B cell (primary cell): ENCODE measurements at regions not wholly inside any gene's neighbourhood (a gene's known extent, or its start where the extent isn't known, plus 50 kb on each side); places are given as distances from the start of the nearest gene placed in this dataset.

Source experiments
- ATAC-seq: fragments of 200-7000 bp; cut with Tn5 transposase; one replicate; pipeline ENCODE4 v1.10.0; 2021; ENCODE audit warnings: low read depth, mild to moderate bottlenecking, moderate number of reproducible peaks, moderate library complexity
- CTCF ChIA-PET: fragments of 350-600 bp; sonication (Branson Sonifier 250); formaldehyde crosslinking; loops from one replicate; lab custom pipeline; 2021; ENCODE audit warnings: antibody characterized with exemption, inconsistent platforms; lab: Charles Lee
- POLR2A ChIA-PET: fragments of 350-600 bp; sonication (Branson Sonifier 250); formaldehyde crosslinking; loops from one replicate; lab custom pipeline; 2021; ENCODE audit warnings: antibody characterized with exemption; lab: Charles Lee
- DNase-seq: peaks from one replicate; pipeline ENCODE4 v3.0.0; 2013
- H2AFZ ChIP-seq: 2 replicates; pipeline ENCODE4 v1.6.1; 2012; ENCODE audit warnings: mild to moderate bottlenecking, low read depth, low read length; ENCODE audit not compliant: insufficient read depth, poor library complexity, severe bottlenecking
- H3K27ac ChIP-seq, 2 donors: 1 replicate in 1 of 2; 2 replicates in 1 of 2; pipeline ENCODE4 v1.5.1; 2012 to 2013; ENCODE audit warnings: low read length in 2 of 2, mild to moderate bottlenecking in 2 of 2, moderate library complexity in 1 of 2
- H3K27me3 ChIP-seq, 4 experiments: fragments of 200-600 bp in 1 of 4; sonication (generic) in 1 of 4; replicated peaks in 1 of 4; 1 replicate in 2 of 4; 2 replicates in 2 of 4; pipeline versions ENCODE4 v1.6.1 to v1.7.0; 2013 to 2016; ENCODE audit warnings: low read length in 3 of 4, mild to moderate bottlenecking in 2 of 4, mixed read lengths in 1 of 4, moderate library complexity in 1 of 4; ENCODE audit not compliant: insufficient read depth in 4 of 4, control insufficient read depth in 3 of 4; ENCODE audit errors: control extremely low read depth in 1 of 4
- H3K36me3 ChIP-seq, 2 experiments: replicated peaks in 1 of 2; 1 replicate in 1 of 2; 2 replicates in 1 of 2; pipeline versions ENCODE4 v1.6.1 to v1.7.1; 2013; ENCODE audit warnings: low read length in 1 of 2; ENCODE audit not compliant: insufficient read depth in 2 of 2, control insufficient read depth in 1 of 2; ENCODE audit errors: control extremely low read depth in 1 of 2, extremely low read depth in 1 of 2
- H3K4me1 ChIP-seq, 2 donors: fragments of 200-600 bp in 1 of 2; sonication (generic) in 1 of 2; 1 replicate in 1 of 2; 2 replicates in 1 of 2; pipeline versions ENCODE4 v1.5.1 to v1.6.1; 2013 to 2017; ENCODE audit warnings: low read length in 2 of 2; ENCODE audit not compliant: control insufficient read depth in 2 of 2, insufficient read depth in 2 of 2
- H3K4me2 ChIP-seq: replicated peaks from 2 replicates; pipeline ENCODE3; 2012; ENCODE audit warnings: mild to moderate bottlenecking, low read depth, low read length; ENCODE audit not compliant: poor library complexity, severe bottlenecking
- H3K4me3 ChIP-seq, 5 experiments: fragments of 200-600 bp in 1 of 5; sonication (generic) in 1 of 5; 1 replicate in 3 of 5; 2 replicates in 2 of 5; pipeline versions ENCODE4 v1.5.1 to v1.7.0; 2011 to 2016; ENCODE audit warnings: low read length in 4 of 5, mild to moderate bottlenecking in 4 of 5, low read depth in 2 of 5, control low read depth in 1 of 5, moderate library complexity in 1 of 5; ENCODE audit not compliant: insufficient read depth in 1 of 5; ENCODE audit errors: control extremely low read depth in 1 of 5, extremely low read depth in 1 of 5
- H3K79me2 ChIP-seq: fragments of 200-600 bp; sonication (generic); one replicate; pipeline ENCODE4 v1.6.0; 2016; ENCODE audit warnings: low read length; ENCODE audit not compliant: control insufficient read depth, insufficient read depth
- H3K9ac ChIP-seq: fragments of 200-600 bp; sonication (generic); 2 replicates; pipeline ENCODE4 v1.6.1; 2017; ENCODE audit warnings: mild to moderate bottlenecking, low read length, moderate library complexity
- H3K9me3 ChIP-seq, 3 donors: one replicate each; pipeline versions ENCODE4 v1.6.1 to v1.7.1; 2013; ENCODE audit warnings: low read length in 2 of 3; ENCODE audit not compliant: control insufficient read depth in 2 of 3, insufficient read depth in 1 of 3; ENCODE audit errors: control extremely low read depth in 1 of 3
- H4K20me1 ChIP-seq: 2 replicates; pipeline ENCODE4 v1.6.0; 2012; ENCODE audit warnings: mild to moderate bottlenecking, low read length; ENCODE audit not compliant: insufficient read depth, control insufficient read depth, poor library complexity, severe bottlenecking
- H3K27ac Mint-ChIP-seq: one replicate; pipeline ENCODE4 v1.8.0; 2021; ENCODE audit warnings: mixed read lengths
- H3K27me3 Mint-ChIP-seq: one replicate; pipeline ENCODE4 v1.8.0; 2021; ENCODE audit warnings: mixed read lengths
- H3K4me1 Mint-ChIP-seq: one replicate; pipeline ENCODE4 v1.8.0; 2021; ENCODE audit warnings: mixed read lengths
- H3K4me3 Mint-ChIP-seq: one replicate; pipeline ENCODE4 v1.8.0; 2021; ENCODE audit warnings: mixed read lengths
- H3K9me3 Mint-ChIP-seq: one replicate; pipeline ENCODE4 v1.8.0; 2022; ENCODE audit warnings: mixed read lengths; ENCODE audit not compliant: insufficient read depth
- EZH2 ChIP-seq: IDR thresholded peaks from 2 replicates; pipeline ENCODE4 v1.6.1; 2012; ENCODE audit warnings: borderline replicate concordance, low read depth, mild to moderate bottlenecking, moderate library complexity, low read length; ENCODE audit not compliant: insufficient read depth, poor library complexity, severe bottlenecking
- WGBS: methylation state at CpG from one replicate; pipeline ENCODE4 v1.1.5; 2013; ENCODE audit warnings: missing lambda C conversion rate; ENCODE audit not compliant: insufficient coverage; 5-methylcytosine and 5-hydroxymethylcytosine counted together
- intact Hi-C: fragments of 100-400 bp; cut with micrococcal nuclease; formaldehyde crosslinking; loops from one replicate; pipeline ENCODE4 v1.10.0; 2022
- TF ChIP-seq, protein P1 (sequence below): fragments of 200-600 bp; IDR thresholded peaks from one replicate; pipeline ENCODE4 v1.8.0; 2022; ENCODE audit warnings: antibody characterized with exemption, mild to moderate bottlenecking

DNA sequence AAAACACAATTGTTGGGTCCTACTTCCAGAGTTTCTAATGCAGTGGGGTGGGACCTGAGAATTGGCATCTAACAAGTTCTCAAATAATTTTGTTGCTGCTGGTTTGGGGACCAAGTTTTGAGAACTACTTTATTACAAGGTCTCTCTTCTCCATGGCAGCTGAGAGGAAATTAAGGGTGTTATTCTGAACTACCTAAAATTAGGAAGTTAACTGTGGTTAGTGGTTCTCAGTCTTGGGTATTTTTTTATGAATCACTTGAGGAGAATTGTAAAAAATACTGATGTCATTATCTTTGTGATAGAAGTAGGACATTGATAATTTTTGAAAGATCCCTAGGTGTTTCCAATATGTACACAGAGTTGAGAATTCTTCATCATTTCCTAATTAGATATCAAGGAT lies 210.2 kb downstream of the MC4R start:
- no peak overlapping the region for H3K27ac ChIP-seq
- H3K4me3 ChIP-seq, result no peak overlapping the region
- no peaks in the 10 kb centered on the region for H3K27me3 Mint-ChIP-seq
- H3K27ac Mint-ChIP-seq, result no peak overlapping the region
- intact Hi-C loops, result loop anchor here (10.0 kb wide), 1 partner anchor 58 kb away; no protein-coding TSS in a partner anchor
- ChIA-PET POLR2A (no interaction called here), CTCF (no interaction called here)
- no peak for DNase-seq
- no peak overlapping the region for H3K4me3 Mint-ChIP-seq
- no peak for ATAC-seq
- no peaks in the 10 kb centered on the region for H4K20me1 ChIP-seq
- H3K36me3 ChIP-seq, result no peaks in the 10 kb centered on the region
- no peak for TF ChIP-seq EZH2
- TF ChIP-seq, protein P1, sequence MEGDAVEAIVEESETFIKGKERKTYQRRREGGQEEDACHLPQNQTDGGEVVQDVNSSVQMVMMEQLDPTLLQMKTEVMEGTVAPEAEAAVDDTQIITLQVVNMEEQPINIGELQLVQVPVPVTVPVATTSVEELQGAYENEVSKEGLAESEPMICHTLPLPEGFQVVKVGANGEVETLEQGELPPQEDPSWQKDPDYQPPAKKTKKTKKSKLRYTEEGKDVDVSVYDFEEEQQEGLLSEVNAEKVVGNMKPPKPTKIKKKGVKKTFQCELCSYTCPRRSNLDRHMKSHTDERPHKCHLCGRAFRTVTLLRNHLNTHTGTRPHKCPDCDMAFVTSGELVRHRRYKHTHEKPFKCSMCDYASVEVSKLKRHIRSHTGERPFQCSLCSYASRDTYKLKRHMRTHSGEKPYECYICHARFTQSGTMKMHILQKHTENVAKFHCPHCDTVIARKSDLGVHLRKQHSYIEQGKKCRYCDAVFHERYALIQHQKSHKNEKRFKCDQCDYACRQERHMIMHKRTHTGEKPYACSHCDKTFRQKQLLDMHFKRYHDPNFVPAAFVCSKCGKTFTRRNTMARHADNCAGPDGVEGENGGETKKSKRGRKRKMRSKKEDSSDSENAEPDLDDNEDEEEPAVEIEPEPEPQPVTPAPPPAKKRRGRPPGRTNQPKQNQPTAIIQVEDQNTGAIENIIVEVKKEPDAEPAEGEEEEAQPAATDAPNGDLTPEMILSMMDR, result no peak
- H3K79me2 ChIP-seq, result no peaks in the 10 kb centered on the region
- no peak overlapping the region for H3K4me2 ChIP-seq
- no peak overlapping the region for H3K9ac ChIP-seq
- H3K27me3 ChIP-seq, result no peaks in the 10 kb centered on the region
- H3K4me1 ChIP-seq, result no peaks in the 10 kb centered on the region
- H3K9me3 ChIP-seq, result peaks cover 0 to 1% (median 0%) of the 10 kb centered on the region in 3 donors
- H2AFZ ChIP-seq, result no peak overlapping the region
- H3K9me3 Mint-ChIP-seq, result no peaks in the 10 kb centered on the region
- no peaks in the 10 kb centered on the region for H3K4me1 Mint-ChIP-seq

GRCh38 chr18:60157810-60158209 lies 214.8 kb downstream of the MC4R start:
- no peaks in the 10 kb centered on the region for H3K4me1 Mint-ChIP-seq
- H3K79me2 ChIP-seq, result no peaks in the 10 kb centered on the region
- no peak overlapping the region for H3K4me3 Mint-ChIP-seq
- no peaks in the 10 kb centered on the region for H3K27me3 Mint-ChIP-seq
- CTCF ChIA-PET, result no interaction called here
- no CpG with 5 or more reads among the region's 3 CpGs for WGBS
- H3K4me2 ChIP-seq, result no peak overlapping the region
- no peak for TF ChIP-seq EZH2
- TF ChIP-seq, protein P1, result no peak
- H3K36me3 ChIP-seq, result no peaks in the 10 kb centered on the region
- H2AFZ ChIP-seq, result no peak overlapping the region
- no peaks in the 10 kb centered on the region for H3K9me3 Mint-ChIP-seq
- ATAC-seq (no peak), DNase-seq (no peak)
- H3K4me3 ChIP-seq, result no peak overlapping the region
- no peak overlapping the region for H3K27ac ChIP-seq
- intact Hi-C loops, result no loop called here
- H3K9me3 ChIP-seq, result no peaks in the 10 kb centered on the region
- POLR2A ChIA-PET, result no interaction called here
- H3K27ac Mint-ChIP-seq, result no peak overlapping the region
- H3K27me3 ChIP-seq, result no peaks in the 10 kb centered on the region
- no peak overlapping the region for H3K9ac ChIP-seq
- H4K20me1 ChIP-seq, result no peaks in the 10 kb centered on the region
- no peaks in the 10 kb centered on the region for H3K4me1 ChIP-seq
